ENCODE measurements at regions not wholly inside any gene's neighbourhood (a gene's known extent, or its start where the extent isn't known, plus 50 kb on each side); places are given as distances from the start of the nearest gene placed in this dataset.
A peak's percentile ranks its signal among the peaks of the same experiment; 100 is the strongest.
"Not testable (repeated sequence)": the region's sequence is repeated elsewhere in the genome, so short reads cannot be mapped to it uniquely, and the experiment has no call there.

GRCh38 chr2:7557376-7557775, 640.2 kb downstream of the RNF144A start:
- no peak for DNase-seq

- no peak for DNase-seq
Measured at GRCh38 chr2:7559791-7560190, 642.6 kb downstream of the RNF144A start.

- DNase-seq = no peak
Measured at GRCh38 chr2:7566382-7566881, 649.2 kb downstream of the RNF144A start.

- not testable (repeated sequence) for DNase-seq
Measured at GRCh38 chr2:7567116-7567515, 649.9 kb downstream of the RNF144A start.

- peak; percentile 55 for DNase-seq
Measured at GRCh38 chr2:7567646-7568045, 650.4 kb downstream of the RNF144A start.

- DNase-seq = no peak
Measured at GRCh38 chr2:7570247-7570646, 653.0 kb downstream of the RNF144A start.

GRCh38 chr2:7571701-7572100, 654.5 kb downstream of the RNF144A start:
- no peak for DNase-seq

GRCh38 chr2:7572450-7572849, 655.2 kb downstream of the RNF144A start:
- no peak for DNase-seq

- no peak for DNase-seq
Measured at GRCh38 chr2:7573166-7573825, 656.1 kb downstream of the RNF144A start.

GRCh38 chr2:7574385-7574784, 657.2 kb downstream of the RNF144A start:
- DNase-seq = no peak

- no peak for DNase-seq
Measured at GRCh38 chr2:7577769-7578168, 660.6 kb downstream of the RNF144A start.

- no peak for DNase-seq
Measured at GRCh38 chr2:7584017-7584416, 666.8 kb downstream of the RNF144A start.

- DNase-seq = no peak
Measured at GRCh38 chr2:7586898-7587297, 669.7 kb downstream of the RNF144A start.

- DNase-seq = no peak
Measured at GRCh38 chr2:7588295-7588694, 671.1 kb downstream of the RNF144A start.

GRCh38 chr2:7592618-7593140, 675.5 kb downstream of the RNF144A start:
- DNase-seq = no peak

- DNase-seq = no peak
Measured at GRCh38 chr2:7593360-7593759, 676.1 kb downstream of the RNF144A start.

- DNase-seq = no peak
Measured at GRCh38 chr2:7594211-7594610, 677.0 kb downstream of the RNF144A start.

GRCh38 chr2:7595206-7595605, 678.0 kb downstream of the RNF144A start:
- DNase-seq = no peak

GRCh38 chr2:7598402-7598801, 681.2 kb downstream of the RNF144A start:
- DNase-seq = no peak

GRCh38 chr2:7599462-7600258, 682.4 kb downstream of the RNF144A start:
- DNase-seq = no peak

GRCh38 chr2:7601990-7602389, 684.8 kb downstream of the RNF144A start:
- DNase-seq = no peak

- DNase-seq = no peak
Measured at GRCh38 chr2:7604456-7604855, 687.2 kb downstream of the RNF144A start.

- no peak for DNase-seq
Measured at GRCh38 chr2:7607441-7608173, 690.4 kb downstream of the RNF144A start.
